WERI-Rb-1 (cell line): ENCODE measurements at regions not wholly inside any gene's neighbourhood (a gene's known extent, or its start where the extent isn't known, plus 50 kb on each side); places are given as distances from the start of the nearest gene placed in this dataset.
"Not testable (repeated sequence)": the region's sequence is repeated elsewhere in the genome, so short reads cannot be mapped to it uniquely, and the experiment has no call there.

ENCODE experiments used
- DNase-seq: peaks from one replicate; pipeline ENCODE4 v3.0.0-alpha.2; 2020
- H3K27ac ChIP-seq: fragments of 250-450 bp; sonication (Bioruptor Pico); 2 replicates; pipeline ENCODE4 v1.5.1; 2020; ENCODE audit warnings: mild to moderate bottlenecking, moderate library complexity
- H3K27me3 ChIP-seq: fragments of 250-450 bp; sonication (Bioruptor Pico); 2 replicates; pipeline ENCODE4 v1.5.1; 2021; ENCODE audit warnings: mild to moderate bottlenecking, low read depth, moderate library complexity; ENCODE audit not compliant: insufficient read depth, severe bottlenecking
- H3K36me3 ChIP-seq: fragments of 250-450 bp; sonication (Bioruptor Pico); 2 replicates; pipeline ENCODE4 v1.5.1; 2020; ENCODE audit warnings: mild to moderate bottlenecking, moderate library complexity
- H3K4me3 ChIP-seq: 2 replicates; pipeline ENCODE4 v1.5.1; 2011; ENCODE audit warnings: low read depth, mild to moderate bottlenecking, control low read depth, low read length
- H3K9me3 ChIP-seq: fragments of 250-450 bp; sonication (Bioruptor Pico); 2 replicates; pipeline ENCODE4 v1.5.1; 2021; ENCODE audit warnings: mild to moderate bottlenecking, moderate library complexity; ENCODE audit not compliant: severe bottlenecking
- CTCF ChIP-seq: IDR thresholded peaks from 2 replicates; pipeline ENCODE4 v1.5.1; 2011; ENCODE audit warnings: low read depth, mild to moderate bottlenecking, control low read depth, inconsistent platforms, low read length

GRCh38 chr10:5291501-5292195 lies 73.1 kb upstream of the UCN3 start:
- TF ChIP-seq CTCF, result no peak
- peaks cover 10% of the 10 kb centered on the region for H3K27me3 ChIP-seq
- H3K36me3 ChIP-seq, result no peaks in the 10 kb centered on the region
- no peaks in the 10 kb centered on the region for H3K9me3 ChIP-seq
- H3K4me3 ChIP-seq, result no peak overlapping the region
- DNase-seq, result no peak
- no peak overlapping the region for H3K27ac ChIP-seq

- H3K27ac ChIP-seq, result no peak overlapping the region
- H3K36me3 ChIP-seq, result no peaks in the 10 kb centered on the region
- no peak overlapping the region for H3K4me3 ChIP-seq
- no peak for TF ChIP-seq CTCF
- no peak for DNase-seq
- no peaks in the 10 kb centered on the region for H3K9me3 ChIP-seq
- peaks cover 10% of the 10 kb centered on the region for H3K27me3 ChIP-seq
Observed at GRCh38 chr10:5292196-5292735, 72.5 kb upstream of the UCN3 start.

- peaks cover 10% of the 10 kb centered on the region for H3K27me3 ChIP-seq
- DNase-seq, H3K9me3 ChIP-seq, H3K27ac ChIP-seq, H3K36me3 ChIP-seq, H3K4me3 ChIP-seq: not testable (repeated sequence)
Observed at GRCh38 chr10:5292970-5293369, 71.8 kb upstream of the UCN3 start.

- no peaks in the 10 kb centered on the region for H3K36me3 ChIP-seq
- peaks cover 10% of the 10 kb centered on the region for H3K27me3 ChIP-seq
- no peak overlapping the region for H3K4me3 ChIP-seq
- peak; percentile 21 for DNase-seq
- TF ChIP-seq CTCF, result peak; percentile 51
- no peaks in the 10 kb centered on the region for H3K9me3 ChIP-seq
- no peak overlapping the region for H3K27ac ChIP-seq
Observed at GRCh38 chr10:5293691-5294550, 70.8 kb upstream of the UCN3 start.

GRCh38 chr10:5297466-5297865 lies 67.3 kb upstream of the UCN3 start:
- no peak for TF ChIP-seq CTCF
- Histone ChIP-seq H3K9me3 (no peaks in the 10 kb centered on the region), H3K27ac (no peak overlapping the region), H3K36me3 (no peaks in the 10 kb centered on the region), H3K4me3 (no peak overlapping the region), H3K27me3 (peaks cover 6% of the 10 kb centered on the region)
- no peak for DNase-seq

GRCh38 chr10:5297996-5298395 lies 66.8 kb upstream of the UCN3 start:
- DNase-seq, result no peak
- Histone ChIP-seq H3K36me3 (no peaks in the 10 kb centered on the region), H3K27ac (no peak overlapping the region), H3K27me3 (peaks cover 6% of the 10 kb centered on the region), H3K9me3 (no peaks in the 10 kb centered on the region), H3K4me3 (no peak overlapping the region)
- no peak for TF ChIP-seq CTCF
